HUDEP-2 (cell line): ENCODE measurements at regions not wholly inside any gene's neighbourhood (a gene's known extent, or its start where the extent isn't known, plus 50 kb on each side); places are given as distances from the start of the nearest gene placed in this dataset.
"Not testable (repeated sequence)": the region's sequence is repeated elsewhere in the genome, so short reads cannot be mapped to it uniquely, and the experiment has no call there.

Experiments used
- DNase-seq, 76 experiments: peaks; one replicate each; lab custom pipeline; 2025; ENCODE audit not compliant: unreplicated experiment in 76 of 76; lab: John Stamatoyannopoulos, UW

GRCh38 chr14:106737021-106737420 lies 1210.6 kb downstream of the TMEM121 start:
- no peak for DNase-seq

- no peak for DNase-seq
Measured at GRCh38 chr14:106738075-106738474, 1211.7 kb downstream of the TMEM121 start.

- DNase-seq = not testable (repeated sequence)
Measured at GRCh38 chr14:106738598-106739258, 1212.3 kb downstream of the TMEM121 start.

GRCh38 chr14:106741086-106741827 lies 1214.9 kb downstream of the TMEM121 start:
- not testable (repeated sequence) for DNase-seq

- DNase-seq = not testable (repeated sequence)
Measured at GRCh38 chr14:106745016-106745767, 1218.8 kb downstream of the TMEM121 start.

GRCh38 chr14:106750089-106750488 lies 1223.7 kb downstream of the TMEM121 start:
- DNase-seq = not testable (repeated sequence)

GRCh38 chr14:106753751-106754150 lies 1227.4 kb downstream of the TMEM121 start:
- not testable (repeated sequence) for DNase-seq

- DNase-seq = not testable (repeated sequence)
Measured at GRCh38 chr14:106757444-106757843, 1231.1 kb downstream of the TMEM121 start.

- DNase-seq = not testable (repeated sequence)
Measured at GRCh38 chr14:106761886-106762816, 1235.8 kb downstream of the TMEM121 start.

GRCh38 chr14:106764968-106765369 lies 1238.6 kb downstream of the TMEM121 start:
- not testable (repeated sequence) for DNase-seq

- DNase-seq = no peak
Measured at GRCh38 chr14:106766145-106766544, 1239.8 kb downstream of the TMEM121 start.

- DNase-seq = not testable (repeated sequence)
Measured at GRCh38 chr14:106766551-106767277, 1240.3 kb downstream of the TMEM121 start.

- DNase-seq = not testable (repeated sequence)
Measured at GRCh38 chr14:106768230-106768629, 1241.8 kb downstream of the TMEM121 start.

GRCh38 chr14:106768972-106769700 lies 1242.8 kb downstream of the TMEM121 start:
- not testable (repeated sequence) for DNase-seq

GRCh38 chr14:106770158-106770672 lies 1243.8 kb downstream of the TMEM121 start:
- DNase-seq = not testable (repeated sequence)

- DNase-seq = peak in 9 of 76 experiments; percentile 1 to 34 (median 7)
Measured at GRCh38 chr14:106774889-106775480, 1248.6 kb downstream of the TMEM121 start.

GRCh38 chr14:106776395-106776983 lies 1250.1 kb downstream of the TMEM121 start:
- no peak for DNase-seq

GRCh38 chr14:106778986-106779385 lies 1252.6 kb downstream of the TMEM121 start:
- no peak for DNase-seq
